Endodermal cell (in vitro differentiated cells): ENCODE measurements at regions not wholly inside any gene's neighbourhood (a gene's known extent, or its start where the extent isn't known, plus 50 kb on each side); places are given as distances from the start of the nearest gene placed in this dataset.

Source experiments
- DNase-seq: peaks from one replicate; pipeline ENCODE4 v3.0.0-alpha.2; 2017
- H3K27ac ChIP-seq: 2 replicates; pipeline ENCODE4 v1.5.1; 2013; ENCODE audit warnings: mild to moderate bottlenecking, low read depth, low read length, moderate library complexity
- H3K27me3 ChIP-seq: 2 replicates; pipeline ENCODE4 v1.6.1; 2013; ENCODE audit warnings: mild to moderate bottlenecking, low read length, moderate library complexity; ENCODE audit not compliant: insufficient read depth, control insufficient read depth, poor library complexity, severe bottlenecking
- H3K36me3 ChIP-seq: 2 replicates; pipeline ENCODE4 v1.7.0; 2013; ENCODE audit warnings: mild to moderate bottlenecking, low read length, moderate library complexity; ENCODE audit not compliant: control insufficient read depth, insufficient read depth
- H3K4me1 ChIP-seq: one replicate; pipeline ENCODE4 v1.7.0; 2013; ENCODE audit warnings: low read length; ENCODE audit not compliant: control insufficient read depth, insufficient read depth
- H3K4me3 ChIP-seq: 2 replicates; pipeline ENCODE4 v1.5.1; 2013; ENCODE audit warnings: mild to moderate bottlenecking, low read length, moderate library complexity
- H3K9ac ChIP-seq: 2 replicates; pipeline ENCODE4 v1.6.1; 2013; ENCODE audit warnings: mild to moderate bottlenecking, low read length, moderate library complexity; ENCODE audit not compliant: poor library complexity, severe bottlenecking; ENCODE audit errors: extremely low read depth
- H3K9me3 ChIP-seq: 2 replicates; pipeline ENCODE4 v1.6.1; 2013; ENCODE audit warnings: mild to moderate bottlenecking, low read length, moderate library complexity; ENCODE audit not compliant: control insufficient read depth
- H3K27ac Mint-ChIP-seq: 2 replicates; pipeline ENCODE4 v1.8.0; 2020; ENCODE audit warnings: mixed read lengths
- H3K27me3 Mint-ChIP-seq: 2 replicates; pipeline ENCODE4 v1.8.0; 2021; ENCODE audit warnings: mild to moderate bottlenecking, mixed read lengths; ENCODE audit not compliant: insufficient read depth
- H3K36me3 Mint-ChIP-seq: 2 replicates; pipeline ENCODE4 v1.8.0; 2020; ENCODE audit warnings: low read depth, mixed read lengths
- H3K4me1 Mint-ChIP-seq: 2 replicates; pipeline ENCODE4 v1.8.0; 2020; ENCODE audit warnings: mixed read lengths
- H3K4me3 Mint-ChIP-seq: 2 replicates; pipeline ENCODE4 v1.8.0; 2020; ENCODE audit warnings: mild to moderate bottlenecking, moderate library complexity, mixed read lengths
- H3K9me3 Mint-ChIP-seq: 2 replicates; pipeline ENCODE4 v1.8.0; 2020; ENCODE audit warnings: mild to moderate bottlenecking, mixed read lengths
- CTCF ChIP-seq: fragments of 200-600 bp; sonication (generic); conservative IDR thresholded peaks from 2 replicates; pipeline ENCODE4 v1.5.0; 2021; ENCODE audit warnings: antibody characterized with exemption, mild to moderate bottlenecking
- WGBS, 2 experiments: methylation state at CpG; one replicate each; pipeline versions ENCODE4 v1.1.5 to v1.1.7; 2013; ENCODE audit warnings: missing lambda C conversion rate in 2 of 2, mixed read lengths in 1 of 2; ENCODE audit not compliant: insufficient coverage in 1 of 2, insufficient read length in 1 of 2; 5-methylcytosine and 5-hydroxymethylcytosine counted together

DNA sequence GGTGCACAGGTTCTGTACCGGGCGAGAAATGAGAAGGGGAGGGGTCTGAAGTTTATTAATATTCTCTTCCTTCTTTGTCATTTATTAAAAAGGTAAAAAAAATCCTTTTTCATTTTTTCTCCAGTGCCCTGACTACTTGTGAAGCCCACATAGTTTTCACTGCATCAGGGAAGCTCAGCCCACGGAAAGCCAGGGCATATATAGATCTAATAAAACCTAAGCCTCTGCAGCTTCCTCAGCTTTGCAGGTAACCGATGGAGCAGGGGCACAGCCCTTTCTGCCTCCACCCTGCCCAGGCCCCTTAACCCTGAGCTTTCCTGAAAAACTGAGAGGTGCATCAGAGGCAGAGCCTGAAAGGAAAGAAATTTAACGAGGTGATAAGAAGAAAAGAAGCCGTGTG, 140.1 kb downstream of the NXPE2 start:
- peaks cover under 1% of the 10 kb centered on the region for H3K9me3 ChIP-seq
- peaks cover 22% of the 10 kb centered on the region for H3K27me3 ChIP-seq
- H3K27me3 Mint-ChIP-seq, result peaks cover 11% of the 10 kb centered on the region
- H3K9ac ChIP-seq, result no peak overlapping the region
- TF ChIP-seq CTCF, result no peak
- H3K4me1 Mint-ChIP-seq, result peaks cover 18% of the 10 kb centered on the region
- no peak overlapping the region for H3K27ac ChIP-seq
- peak; percentile 22 for DNase-seq
- H3K36me3 ChIP-seq, result no peaks in the 10 kb centered on the region
- WGBS, 2 experiments, result 79 to 80% methylated on average over 2 to 5 of the region's 6 CpGs
- H3K4me1 ChIP-seq, result peaks cover 10% of the 10 kb centered on the region
- H3K36me3 Mint-ChIP-seq, result no peaks in the 10 kb centered on the region
- H3K4me3 Mint-ChIP-seq, result no peak overlapping the region
- H3K9me3 Mint-ChIP-seq, result no peaks in the 10 kb centered on the region
- H3K4me3 ChIP-seq, result no peak overlapping the region
- H3K27ac Mint-ChIP-seq, result no peak overlapping the region

GRCh38 chr11:114819028-114819427, 140.7 kb downstream of the NXPE2 start:
- no peaks in the 10 kb centered on the region for H3K36me3 ChIP-seq
- Mint-ChIP-seq H3K4me3 (no peak overlapping the region), H3K4me1 (peaks cover 18% of the 10 kb centered on the region), H3K9me3 (no peaks in the 10 kb centered on the region), H3K27ac (no peak overlapping the region), H3K36me3 (no peaks in the 10 kb centered on the region), H3K27me3 (peaks cover 13% of the 10 kb centered on the region)
- no peak for TF ChIP-seq CTCF
- H3K27ac ChIP-seq, result no peak overlapping the region
- no peak overlapping the region for H3K4me3 ChIP-seq
- H3K9ac ChIP-seq, result no peak overlapping the region
- H3K4me1 ChIP-seq, result peaks cover 10% of the 10 kb centered on the region
- 84 to 93% methylated on average over 4 of the region's 4 CpGs for WGBS, 2 experiments
- H3K9me3 ChIP-seq, result peaks cover 7% of the 10 kb centered on the region
- H3K27me3 ChIP-seq, result peaks cover 22% of the 10 kb centered on the region
- DNase-seq, result peak; percentile 11

GRCh38 chr11:114820621-114821020, 142.3 kb downstream of the NXPE2 start:
- Histone ChIP-seq H3K27ac (no peak overlapping the region), H3K9me3 (peaks cover 12% of the 10 kb centered on the region), H3K27me3 (peaks cover 22% of the 10 kb centered on the region), H3K36me3 (no peaks in the 10 kb centered on the region), H3K9ac (no peak overlapping the region), H3K4me1 (peaks cover 10% of the 10 kb centered on the region), H3K4me3 (no peak overlapping the region)
- 86 to 100% methylated on average over 2 to 5 of the region's 5 CpGs for WGBS, 2 experiments
- peaks cover 3% of the 10 kb centered on the region for H3K9me3 Mint-ChIP-seq
- TF ChIP-seq CTCF, result no peak
- peaks cover 19% of the 10 kb centered on the region for H3K27me3 Mint-ChIP-seq
- no peak overlapping the region for H3K4me3 Mint-ChIP-seq
- H3K36me3 Mint-ChIP-seq, result no peaks in the 10 kb centered on the region
- H3K27ac Mint-ChIP-seq, result no peak overlapping the region
- H3K4me1 Mint-ChIP-seq, result peaks cover 18% of the 10 kb centered on the region
- peak; percentile 33 for DNase-seq
